PC-3 (cell line): ENCODE measurements at regions not wholly inside any gene's neighbourhood (a gene's known extent, or its start where the extent isn't known, plus 50 kb on each side); places are given as distances from the start of the nearest gene placed in this dataset.
A peak's percentile ranks its signal among the peaks of the same experiment; 100 is the strongest.

ENCODE experiments used
- ATAC-seq: fragments of 200-7000 bp; cut with Tn5 transposase; 2 replicates; pipeline ENCODE4 v1.9.1; 2020; ENCODE audit warnings: mild to moderate bottlenecking, moderate library complexity
- BruUV-seq: library from RNA; stranded (reverse); fragments of 400-500 nt; replicated peaks from 2 replicates; lab custom pipeline; 2021; lab: Mats Ljungman, UMichigan
- CTCF ChIA-PET: fragments of 300-600 bp; sonication (Branson Sonifier 250); formaldehyde crosslinking; loops from one replicate; lab custom pipeline; 2022; ENCODE audit warnings: antibody characterized with exemption; lab: Charles Lee
- POLR2A ChIA-PET: fragments of 300-600 bp; sonication (Branson Sonifier 250); formaldehyde crosslinking; loops from one replicate; lab custom pipeline; 2022; ENCODE audit warnings: antibody characterized with exemption; ENCODE audit not compliant: unreplicated experiment; lab: Charles Lee
- DNase-seq: peaks from one replicate; pipeline ENCODE4 v3.0.0-alpha.2; 2015
- H2AFZ ChIP-seq: fragments of 300-600 bp; sonication (generic); 2 replicates; pipeline ENCODE4 v1.6.0; 2016; ENCODE audit warnings: antibody characterized with exemption, low read length
- H3F3A ChIP-seq: fragments of 300-600 bp; sonication (generic); one replicate; pipeline ENCODE4 v1.6.0; 2017; ENCODE audit warnings: antibody characterized with exemption, low read length, control low read depth, mild to moderate bottlenecking; ENCODE audit not compliant: unreplicated experiment
- H3K27ac ChIP-seq: fragments of 300-600 bp; sonication (generic); 2 replicates; pipeline ENCODE4 v1.5.1; 2016; ENCODE audit warnings: mild to moderate bottlenecking, low read length
- H3K27me3 ChIP-seq: fragments of 300-600 bp; sonication (generic); 2 replicates; pipeline ENCODE4 v1.6.1; 2016; ENCODE audit warnings: low read length, mixed read lengths
- H3K36me3 ChIP-seq: fragments of 300-600 bp; sonication (generic); 2 replicates; pipeline ENCODE4 v1.6.1; 2016; ENCODE audit warnings: low read depth, mixed run types, low read length, mixed read lengths
- H3K4me1 ChIP-seq: fragments of 300-600 bp; sonication (generic); 2 replicates; pipeline ENCODE4 v1.5.1; 2016; ENCODE audit warnings: low read length; ENCODE audit not compliant: insufficient read depth
- H3K4me2 ChIP-seq: fragments of 300-600 bp; sonication (generic); 2 replicates; pipeline ENCODE4 v1.6.0; 2016; ENCODE audit warnings: low read length
- H3K4me3 ChIP-seq: fragments of 300-600 bp; sonication (generic); 2 replicates; pipeline ENCODE4 v1.5.1; 2016; ENCODE audit warnings: mild to moderate bottlenecking, low read length, mixed read lengths
- H3K79me2 ChIP-seq: fragments of 300-600 bp; sonication (generic); 2 replicates; pipeline ENCODE4 v1.6.1; 2017; ENCODE audit warnings: low read length, mixed read lengths
- H3K9ac ChIP-seq: fragments of 300-600 bp; sonication (generic); 2 replicates; pipeline ENCODE4 v1.6.0; 2016; ENCODE audit warnings: mild to moderate bottlenecking, low read length
- H3K9me2 ChIP-seq: fragments of 300-600 bp; sonication (generic); replicated peaks from 2 replicates; pipeline ENCODE4 v1.6.1; 2016; ENCODE audit warnings: mixed run types, low read length, mixed read lengths
- H3K9me3 ChIP-seq: fragments of 300-600 bp; sonication (generic); 2 replicates; pipeline ENCODE4 v1.6.1; 2016; ENCODE audit warnings: low read length, mixed read lengths
- H4K20me1 ChIP-seq: fragments of 300-600 bp; sonication (generic); 2 replicates; pipeline ENCODE4 v1.6.1; 2016; ENCODE audit warnings: low read length, mixed read lengths
- CTCF ChIP-seq: fragments of 300-600 bp; sonication (generic); conservative IDR thresholded peaks from 2 replicates; pipeline ENCODE4 v1.5.1; 2017; ENCODE audit warnings: antibody characterized with exemption, low read depth, mild to moderate bottlenecking, low read length
- EZH2 ChIP-seq: fragments of 300-600 bp; sonication (generic); IDR thresholded peaks from one replicate; pipeline ENCODE4 v1.6.1; 2017; ENCODE audit warnings: antibody characterized with exemption, mild to moderate bottlenecking, low read length; ENCODE audit not compliant: unreplicated experiment
- EZH2phosphoT487 ChIP-seq: fragments of 300-600 bp; sonication (generic); IDR thresholded peaks from 2 replicates; pipeline ENCODE4 v1.6.1; 2018; ENCODE audit warnings: mild to moderate bottlenecking, antibody characterized with exemption, low read length, borderline replicate concordance
- intact Hi-C: fragments of 100-400 bp; cut with micrococcal nuclease; formaldehyde crosslinking; loops from 2 replicates; pipeline ENCODE4 v1.9.0; 2023

GRCh38 chr7:41491883-41492471 is 210.9 kb downstream of the INHBA start:
- Histone ChIP-seq H4K20me1 (no peaks in the 10 kb centered on the region), H3K9me3 (no peaks in the 10 kb centered on the region), H3K79me2 (no peaks in the 10 kb centered on the region), H3K4me2 (no peak overlapping the region), H3K9ac (no peak overlapping the region), H3K4me1 (no peaks in the 10 kb centered on the region), H3K27ac (no peak overlapping the region), H3F3A (no peaks in the 10 kb centered on the region), H3K36me3 (no peaks in the 10 kb centered on the region), H3K4me3 (no peak overlapping the region), H3K27me3 (no peaks in the 10 kb centered on the region), H2AFZ (peak overlapping the region; percentile 55; the same call in 1 of the 2 replicates), H3K9me2 (0 out of 2 replicates have a peak, but pooled peaks cover 4% of the 10 kb centered on the region)
- DNase-seq (no peak), ATAC-seq (no peak)
- intact Hi-C loops: no loop called here
- no TSS peak for BruUV-seq
- CTCF ChIA-PET: no interaction called here
- POLR2A ChIA-PET: no interaction called here
- TF ChIP-seq EZH2 (no peak), CTCF (no peak), EZH2phosphoT487 (no peak)

GRCh38 chr7:41491308-41491707 is 211.6 kb downstream of the INHBA start:
- Histone ChIP-seq H3K9ac (no peak overlapping the region), H3K27me3 (no peaks in the 10 kb centered on the region), H2AFZ (peak overlapping the region; percentile 55; the same call in 1 of the 2 replicates), H3K4me1 (no peaks in the 10 kb centered on the region), H3K9me2 (0 out of 2 replicates have a peak, but pooled peaks cover 4% of the 10 kb centered on the region), H3K79me2 (no peaks in the 10 kb centered on the region), H3K27ac (no peak overlapping the region), H3K4me2 (no peak overlapping the region), H3K9me3 (no peaks in the 10 kb centered on the region), H3K36me3 (no peaks in the 10 kb centered on the region), H3K4me3 (no peak overlapping the region), H4K20me1 (no peaks in the 10 kb centered on the region), H3F3A (no peaks in the 10 kb centered on the region)
- intact Hi-C loops: no loop called here
- BruUV-seq: no TSS peak
- no peak; the same call in 1 of the 2 replicates for ATAC-seq
- peak; percentile 22 for DNase-seq
- no peak for TF ChIP-seq CTCF
- no peak for TF ChIP-seq EZH2phosphoT487
- TF ChIP-seq EZH2: no peak
- ChIA-PET CTCF (no interaction called here), POLR2A (no interaction called here)

GRCh38 chr7:41489885-41490284 is 213.0 kb downstream of the INHBA start:
- Histone ChIP-seq H3F3A (no peaks in the 10 kb centered on the region), H3K27me3 (no peaks in the 10 kb centered on the region), H3K9ac (no peak overlapping the region), H3K4me1 (no peaks in the 10 kb centered on the region), H3K9me2 (0 out of 2 replicates have a peak, but pooled peaks cover 4% of the 10 kb centered on the region), H3K9me3 (no peaks in the 10 kb centered on the region), H3K4me3 (no peak overlapping the region), H2AFZ (no peak overlapping the region), H3K36me3 (no peaks in the 10 kb centered on the region), H3K27ac (no peak overlapping the region), H3K79me2 (no peaks in the 10 kb centered on the region), H3K4me2 (no peak overlapping the region), H4K20me1 (no peaks in the 10 kb centered on the region)
- TF ChIP-seq EZH2phosphoT487 (no peak), CTCF (no peak), EZH2 (no peak)
- ChIA-PET CTCF (no interaction called here), POLR2A (interaction anchor here (0.7 kb wide), 1 partner anchor 90 kb away, joined by 3 read pairs; no protein-coding TSS in a partner anchor)
- intact Hi-C loops: no loop called here
- ATAC-seq (no peak), DNase-seq (no peak)
- no TSS peak for BruUV-seq
